Osteocyte (in vitro differentiated cells): ENCODE measurements at regions not wholly inside any gene's neighbourhood (a gene's known extent, or its start where the extent isn't known, plus 50 kb on each side); places are given as distances from the start of the nearest gene placed in this dataset.
"Not testable (repeated sequence)": the region's sequence is repeated elsewhere in the genome, so short reads cannot be mapped to it uniquely, and the experiment has no call there.

Source experiments
- DNase-seq: peaks from one replicate; pipeline ENCODE4 v3.0.0; 2021; ENCODE audit warnings: mixed read lengths; ENCODE audit not compliant: unreplicated experiment; ENCODE audit errors: extremely low spot score
- H3K27ac Mint-ChIP-seq: one replicate; pipeline ENCODE4 v1.8.0; 2021; ENCODE audit warnings: mild to moderate bottlenecking, mixed read lengths; ENCODE audit not compliant: unreplicated experiment
- H3K27me3 Mint-ChIP-seq: one replicate; pipeline ENCODE4 v1.8.0; 2021; ENCODE audit warnings: mixed read lengths; ENCODE audit not compliant: unreplicated experiment
- H3K36me3 Mint-ChIP-seq: one replicate; pipeline ENCODE4 v1.8.0; 2021; ENCODE audit warnings: mixed read lengths; ENCODE audit not compliant: unreplicated experiment
- H3K4me1 Mint-ChIP-seq: one replicate; pipeline ENCODE4 v1.8.0; 2021; ENCODE audit warnings: mixed read lengths; ENCODE audit not compliant: unreplicated experiment
- H3K4me3 Mint-ChIP-seq: one replicate; pipeline ENCODE4 v1.8.0; 2021; ENCODE audit warnings: mild to moderate bottlenecking, moderate library complexity, mixed read lengths; ENCODE audit not compliant: unreplicated experiment
- H3K9me3 Mint-ChIP-seq: one replicate; pipeline ENCODE4 v1.8.0; 2021; ENCODE audit warnings: mixed read lengths; ENCODE audit not compliant: unreplicated experiment
- CTCF ChIP-seq: fragments of 200-600 bp; sonication (generic); IDR thresholded peaks from 2 replicates; pipeline ENCODE4 v1.5.0; 2021; ENCODE audit warnings: antibody characterized with exemption, mild to moderate bottlenecking, moderate library complexity

GRCh38 chr21:25489673-25490072 is 117.6 kb downstream of the MRPL39 start:
- no peaks in the 10 kb centered on the region for H3K36me3 Mint-ChIP-seq
- H3K4me1 Mint-ChIP-seq = no peaks in the 10 kb centered on the region
- no peak for TF ChIP-seq CTCF
- no peak overlapping the region for H3K27ac Mint-ChIP-seq
- H3K27me3 Mint-ChIP-seq = peaks cover 3% of the 10 kb centered on the region
- peaks cover under 1% of the 10 kb centered on the region for H3K9me3 Mint-ChIP-seq
- H3K4me3 Mint-ChIP-seq = no peak overlapping the region
- DNase-seq = no peak

- no peak for DNase-seq
- Mint-ChIP-seq H3K27ac (no peak overlapping the region), H3K4me3 (no peak overlapping the region), H3K9me3 (peaks cover 23% of the 10 kb centered on the region), H3K4me1 (no peaks in the 10 kb centered on the region), H3K36me3 (peaks cover 2% of the 10 kb centered on the region), H3K27me3 (peaks cover 5% of the 10 kb centered on the region)
- TF ChIP-seq CTCF = no peak
Measured at GRCh38 chr21:25487046-25487594, 120.2 kb downstream of the MRPL39 start.

- no peaks in the 10 kb centered on the region for H3K4me1 Mint-ChIP-seq
- peaks cover 35% of the 10 kb centered on the region for H3K9me3 Mint-ChIP-seq
- no peak overlapping the region for H3K4me3 Mint-ChIP-seq
- no peak overlapping the region for H3K27ac Mint-ChIP-seq
- TF ChIP-seq CTCF = no peak
- DNase-seq = no peak
- peaks cover 4% of the 10 kb centered on the region for H3K36me3 Mint-ChIP-seq
- H3K27me3 Mint-ChIP-seq = peaks cover 5% of the 10 kb centered on the region
Measured at GRCh38 chr21:25485914-25486313, 121.4 kb downstream of the MRPL39 start.

GRCh38 chr21:25467896-25468295 is 139.4 kb downstream of the MRPL39 start:
- no peaks in the 10 kb centered on the region for H3K36me3 Mint-ChIP-seq
- no peak for TF ChIP-seq CTCF
- no peak for DNase-seq
- no peak overlapping the region for H3K27ac Mint-ChIP-seq
- no peaks in the 10 kb centered on the region for H3K9me3 Mint-ChIP-seq
- no peak overlapping the region for H3K4me3 Mint-ChIP-seq
- H3K27me3 Mint-ChIP-seq = no peaks in the 10 kb centered on the region
- peaks cover 3% of the 10 kb centered on the region for H3K4me1 Mint-ChIP-seq

GRCh38 chr21:25467071-25467470 is 140.2 kb downstream of the MRPL39 start:
- H3K27me3 Mint-ChIP-seq, H3K4me3 Mint-ChIP-seq, DNase-seq, H3K27ac Mint-ChIP-seq, H3K36me3 Mint-ChIP-seq, H3K9me3 Mint-ChIP-seq, H3K4me1 Mint-ChIP-seq: not testable (repeated sequence)

GRCh38 chr21:25466470-25466869 is 140.8 kb downstream of the MRPL39 start:
- no peak for DNase-seq
- Mint-ChIP-seq H3K9me3 (no peaks in the 10 kb centered on the region), H3K27me3 (no peaks in the 10 kb centered on the region), H3K4me1 (peaks cover 9% of the 10 kb centered on the region), H3K4me3 (no peak overlapping the region), H3K36me3 (no peaks in the 10 kb centered on the region), H3K27ac (no peak overlapping the region)
- no peak for TF ChIP-seq CTCF
